ENCODE measurements at regions not wholly inside any gene's neighbourhood (a gene's known extent, or its start where the extent isn't known, plus 50 kb on each side); places are given as distances from the start of the nearest gene placed in this dataset.

GRCh38 chr1:38331496-38332210, 285.1 kb upstream of the POU3F1 start:
- no peak for TF ChIP-seq POLR2A (IDR thresholded peaks at IDR 0.05; ENCODE audit: low read depth, low read length)
- no peak for TF ChIP-seq POLR2AphosphoS5 (IDR thresholded peaks at IDR 0.05; ENCODE audit: low read depth, low read length)
- TF ChIP-seq TAF1 (IDR thresholded peaks at IDR 0.05; ENCODE audit: low read depth, low read length): no peak
- no peak for TF ChIP-seq PAX5 (IDR thresholded peaks at IDR 0.05; ENCODE audit: insufficient read depth, low read length, severe bottlenecking)
- TF ChIP-seq POU2F2 (IDR thresholded peaks at IDR 0.05; ENCODE audit: low read depth, low read length): no peak
- TF ChIP-seq SPI1 (IDR thresholded peaks at IDR 0.05; ENCODE audit: low read depth, low read length): no peak

Measured in GM12891 (cell line).